C4-2B (cell line): ENCODE measurements at regions not wholly inside any gene's neighbourhood (a gene's known extent, or its start where the extent isn't known, plus 50 kb on each side); places are given as distances from the start of the nearest gene placed in this dataset.

Source experiments
- CTCF ChIP-seq: fragments of 450-650 bp; conservative IDR thresholded peaks from 2 replicates; pipeline ENCODE4 v1.5.1; 2017; ENCODE audit warnings: mild to moderate bottlenecking
- ZFX ChIP-seq: fragments of 450-650 bp; IDR thresholded peaks from 2 replicates; pipeline ENCODE4 v1.6.1; 2017

- TF ChIP-seq CTCF (no peak), ZFX (no peak)
Measured at GRCh38 chr7:53917637-53918036, 624.5 kb upstream of the VSTM2A start.
